ENCODE measurements at regions not wholly inside any gene's neighbourhood (a gene's known extent, or its start where the extent isn't known, plus 50 kb on each side); places are given as distances from the start of the nearest gene placed in this dataset.

DNA sequence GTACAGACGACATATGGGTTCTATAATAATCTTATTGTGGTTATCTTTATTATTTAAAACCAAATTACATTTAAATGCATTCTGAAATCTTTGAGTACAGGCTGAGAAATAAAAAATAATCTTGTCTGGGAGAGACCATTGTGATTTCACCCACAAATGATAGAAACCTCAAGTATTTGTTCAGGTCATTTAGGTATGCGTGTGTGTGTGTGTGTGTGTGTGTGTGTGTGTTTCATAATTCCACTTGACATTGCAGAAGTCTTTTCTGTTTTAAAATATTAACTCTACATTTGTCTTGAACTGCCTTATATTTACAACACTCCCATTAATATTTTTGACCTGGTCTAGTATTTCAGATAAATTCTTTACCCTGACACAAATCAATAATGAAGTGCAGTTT is 126.9 kb downstream of the SPRY2 start:
- Histone ChIP-seq H3K9me3 (no peaks in the 10 kb centered on the region), H3K27me3 (replicated peaks in 1 of 7) (no peaks in the 10 kb centered on the region), H3K36me3 (no peaks in the 10 kb centered on the region), H3K4me1 (no peaks in the 10 kb centered on the region), H3K4me3 (no peak overlapping the region), H3K27ac (no peak overlapping the region)
- DNase-seq = no peak
- WGBS, 5 donors = 70 to 88% (median 78%) methylated on average over 2 of the region's 2 CpGs
- intact Hi-C loops (cut with DNase I; ENCODE audit: low total_unique reads) = no loop called here
- TF ChIP-seq POLR2AphosphoS5 (IDR thresholded peaks at IDR 0.05) (no peak), POLR2A (IDR thresholded peaks at IDR 0.05) (no peak)
- TF ChIP-seq, protein P1, sequence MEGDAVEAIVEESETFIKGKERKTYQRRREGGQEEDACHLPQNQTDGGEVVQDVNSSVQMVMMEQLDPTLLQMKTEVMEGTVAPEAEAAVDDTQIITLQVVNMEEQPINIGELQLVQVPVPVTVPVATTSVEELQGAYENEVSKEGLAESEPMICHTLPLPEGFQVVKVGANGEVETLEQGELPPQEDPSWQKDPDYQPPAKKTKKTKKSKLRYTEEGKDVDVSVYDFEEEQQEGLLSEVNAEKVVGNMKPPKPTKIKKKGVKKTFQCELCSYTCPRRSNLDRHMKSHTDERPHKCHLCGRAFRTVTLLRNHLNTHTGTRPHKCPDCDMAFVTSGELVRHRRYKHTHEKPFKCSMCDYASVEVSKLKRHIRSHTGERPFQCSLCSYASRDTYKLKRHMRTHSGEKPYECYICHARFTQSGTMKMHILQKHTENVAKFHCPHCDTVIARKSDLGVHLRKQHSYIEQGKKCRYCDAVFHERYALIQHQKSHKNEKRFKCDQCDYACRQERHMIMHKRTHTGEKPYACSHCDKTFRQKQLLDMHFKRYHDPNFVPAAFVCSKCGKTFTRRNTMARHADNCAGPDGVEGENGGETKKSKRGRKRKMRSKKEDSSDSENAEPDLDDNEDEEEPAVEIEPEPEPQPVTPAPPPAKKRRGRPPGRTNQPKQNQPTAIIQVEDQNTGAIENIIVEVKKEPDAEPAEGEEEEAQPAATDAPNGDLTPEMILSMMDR (IDR thresholded peaks at IDR 0.05 in 8 of 11, conservative IDR thresholded peaks at IDR 0.05 in 3 of 11) = no peak

DNA sequence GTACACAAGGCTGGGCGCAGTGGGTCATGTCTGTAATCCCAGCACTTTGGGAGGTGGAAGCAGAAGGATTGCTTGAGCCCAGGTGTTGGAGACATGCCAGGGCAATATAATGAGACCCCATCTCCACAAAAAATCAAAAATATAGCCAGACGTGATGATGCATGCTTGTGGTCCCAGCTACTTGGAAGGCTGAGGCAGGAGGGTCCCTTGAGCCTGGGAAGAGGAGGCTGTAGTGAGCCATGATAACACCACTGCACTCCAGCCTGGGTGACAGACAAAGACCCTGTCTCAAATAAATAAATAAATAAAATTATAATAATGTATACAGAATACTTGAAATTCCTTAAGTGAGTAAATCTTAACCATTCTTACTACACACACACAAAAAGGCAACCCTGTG is 127.7 kb downstream of the SPRY2 start:
- TF ChIP-seq POLR2A (IDR thresholded peaks at IDR 0.05) (no peak), POLR2AphosphoS5 (IDR thresholded peaks at IDR 0.05) (no peak)
- TF ChIP-seq, protein P1 (IDR thresholded peaks at IDR 0.05 in 8 of 11, conservative IDR thresholded peaks at IDR 0.05 in 3 of 11) = no peak
- Histone ChIP-seq H3K27me3 (replicated peaks in 1 of 7) (no peaks in the 10 kb centered on the region), H3K36me3 (no peaks in the 10 kb centered on the region), H3K27ac (no peak overlapping the region), H3K4me1 (no peaks in the 10 kb centered on the region), H3K4me3 (no peak overlapping the region), H3K9me3 (no peaks in the 10 kb centered on the region)
- intact Hi-C loops (cut with DNase I; ENCODE audit: low total_unique reads) = no loop called here
- DNase-seq = no peak
- WGBS, 5 donors = 88 to 93% (median 90%) methylated on average over 2 of the region's 2 CpGs

DNA sequence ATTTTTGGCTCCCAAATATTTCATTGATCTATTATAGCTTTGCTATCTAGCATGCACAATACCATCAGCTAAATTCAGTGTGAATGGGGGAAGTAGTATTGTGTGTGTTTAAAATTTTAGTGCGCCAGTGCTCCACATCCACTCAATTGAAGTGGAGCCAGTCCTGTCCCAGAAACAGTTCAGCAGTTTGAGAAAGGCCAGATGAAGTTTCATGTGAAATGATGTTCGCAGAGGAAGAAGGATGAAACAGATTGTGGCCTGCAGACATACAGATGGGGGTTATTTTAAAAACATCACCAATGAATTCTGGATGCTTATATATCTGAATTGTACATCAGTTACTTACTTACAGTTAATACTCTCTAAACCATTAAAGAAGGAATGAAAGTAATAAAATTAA is 129.4 kb downstream of the SPRY2 start:
- Histone ChIP-seq H3K36me3 (no peaks in the 10 kb centered on the region), H3K9me3 (no peaks in the 10 kb centered on the region), H3K4me1 (no peaks in the 10 kb centered on the region), H3K4me3 (no peak overlapping the region), H3K27me3 (replicated peaks in 1 of 7) (no peaks in the 10 kb centered on the region), H3K27ac (no peak overlapping the region)
- WGBS, 5 donors = 89 to 96% (median 95%) methylated on average over 2 of the region's 2 CpGs
- TF ChIP-seq POLR2A (IDR thresholded peaks at IDR 0.05) (no peak), POLR2AphosphoS5 (IDR thresholded peaks at IDR 0.05) (no peak)
- TF ChIP-seq, protein P1 (IDR thresholded peaks at IDR 0.05 in 8 of 11, conservative IDR thresholded peaks at IDR 0.05 in 3 of 11) = no peak
- no peak for DNase-seq
- intact Hi-C loops (cut with DNase I; ENCODE audit: low total_unique reads) = no loop called here

DNA sequence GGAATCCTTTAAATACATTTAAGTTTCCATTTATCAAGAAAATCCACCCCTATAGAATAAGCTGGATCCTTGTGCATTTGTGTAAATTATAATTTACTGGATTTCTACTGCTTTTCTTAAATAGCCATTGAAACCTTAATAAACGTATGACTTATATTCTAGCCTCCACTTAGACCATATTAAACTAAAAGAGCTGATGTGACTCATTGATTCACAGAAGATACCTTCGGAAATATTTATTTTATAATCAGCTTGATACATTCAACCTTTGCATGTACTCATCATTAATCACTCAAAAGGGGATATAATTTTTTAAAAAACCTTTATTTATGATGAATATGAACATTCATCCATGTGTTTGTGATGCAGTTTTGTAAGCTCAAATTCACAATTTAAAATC is 136.3 kb downstream of the SPRY2 start:
- no peak for TF ChIP-seq POLR2AphosphoS5 (IDR thresholded peaks at IDR 0.05)
- TF ChIP-seq, protein P1 (IDR thresholded peaks at IDR 0.05 in 8 of 11, conservative IDR thresholded peaks at IDR 0.05 in 3 of 11) = no peak
- TF ChIP-seq POLR2A (IDR thresholded peaks at IDR 0.05) = no peak
- Histone ChIP-seq H3K4me1 (no peaks in the 10 kb centered on the region), H3K27me3 (replicated peaks in 1 of 7) (no peaks in the 10 kb centered on the region), H3K27ac (no peak overlapping the region), H3K9me3 (no peaks in the 10 kb centered on the region), H3K4me3 (no peak overlapping the region), H3K36me3 (no peaks in the 10 kb centered on the region)
- 79 to 92% (median 84%) methylated on average over 2 of the region's 2 CpGs for WGBS, 5 donors
- intact Hi-C loops (cut with DNase I; ENCODE audit: low total_unique reads) = no loop called here
- DNase-seq = no peak

Measured in spleen (tissue), 11 donors.